Motor neuron (in vitro differentiated cells): ENCODE measurements at regions not wholly inside any gene's neighbourhood (a gene's known extent, or its start where the extent isn't known, plus 50 kb on each side); places are given as distances from the start of the nearest gene placed in this dataset.

Source experiments
- ATAC-seq, 8 experiments: fragments of 200-7000 bp; cut with Tn5 transposase; replicated peaks in 6 of 8; 2 replicates each; pipeline ENCODE4 v1.8.0; 2021; ENCODE audit warnings: mild to moderate bottlenecking in 8 of 8, moderate library complexity in 8 of 8
- H3K27ac ChIP-seq, 2 donors: fragments of 250-450 bp; sonication (Bioruptor Pico); 2 replicates each; pipeline ENCODE4 v1.9.0; 2021; ENCODE audit warnings: antibody characterized with exemption in 2 of 2, mild to moderate bottlenecking in 2 of 2, moderate library complexity in 1 of 2
- H3K4me1 ChIP-seq, 2 donors: fragments of 250-450 bp; sonication (Bioruptor Pico); replicated peaks in 1 of 2; 2 replicates each; pipeline ENCODE4 v1.6.1; 2021; ENCODE audit warnings: antibody characterized with exemption in 2 of 2, mild to moderate bottlenecking in 2 of 2, moderate library complexity in 1 of 2
- H3K4me3 ChIP-seq, 5 donors: fragments of 250-450 bp; sonication (Bioruptor Pico); 2 replicates each; pipeline ENCODE4 v1.9.0; 2021; ENCODE audit warnings: antibody characterized with exemption in 5 of 5, mild to moderate bottlenecking in 5 of 5, moderate library complexity in 4 of 5
- WGBS, 10 experiments: fragments of 450-650 bp; shearing (Covaris generic); methylation state at CpG; one replicate each; pipeline ENCODE4 v1.0.0; 2022; 5-methylcytosine and 5-hydroxymethylcytosine counted together
- in situ Hi-C, 9 experiments: fragments of 400-800 bp; cut with MboI; loops; one replicate each; pipeline ENCODE4 v1.15.0; 2021; ENCODE audit warnings: low sequenced_read_pairs in 9 of 9, low pct_unique_long_range_greater_than_20kb in 2 of 9; ENCODE audit not compliant: unreplicated experiment in 9 of 9

GRCh38 chr4:152022543-152022942 lies 261.7 kb upstream of the GATB start:
- in situ Hi-C loops, result no loop called here
- ATAC-seq, result peak in 3 of 8 experiments; percentile 9 to 74 (median 52)

DNA sequence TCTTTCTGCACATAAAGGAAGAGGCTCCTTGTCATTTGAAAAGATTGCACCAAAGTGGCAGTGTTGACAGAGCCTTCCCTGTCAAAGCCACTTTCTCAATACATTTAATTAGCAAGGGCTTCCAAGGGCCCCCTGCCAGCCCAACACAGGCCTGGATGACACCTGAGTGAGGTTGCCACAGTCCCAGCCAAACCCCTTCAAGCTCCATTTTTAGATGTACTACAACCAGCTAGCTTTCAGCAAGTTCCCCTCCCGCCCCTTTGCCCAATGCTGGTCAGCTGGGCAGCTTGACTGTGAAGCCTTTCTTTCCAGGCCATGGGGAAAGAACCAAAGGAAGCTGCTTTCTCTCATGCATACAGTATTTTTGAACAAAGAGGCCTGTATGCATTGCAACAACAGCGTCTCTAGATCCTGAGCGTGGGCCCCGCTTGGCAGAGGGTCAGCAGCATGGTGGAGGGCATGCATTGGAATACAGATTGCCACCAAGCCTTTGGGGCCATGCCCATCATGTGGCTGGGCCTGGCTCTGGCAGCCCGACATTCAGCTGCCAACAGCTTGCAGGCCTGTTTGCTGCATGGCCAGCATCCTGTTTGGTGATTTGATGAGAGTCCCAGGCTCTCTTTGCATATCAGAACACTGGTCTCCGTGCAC lies 261.1 kb upstream of the GATB start:
- 28 to 88% (median 80%) methylated on average over 1 to 4 of the region's 6 CpGs; no CpG with 5 or more reads in 5 of the 10 experiments for WGBS, 10 experiments
- no peak overlapping the region for H3K4me3 ChIP-seq
- ATAC-seq, result peak in 3 of 8 experiments; percentile 41 to 50 (median 43)
- peaks cover 0 to 8% of the 10 kb centered on the region in 2 donors for H3K4me1 ChIP-seq
- in situ Hi-C loops, result no loop called here
- no peak overlapping the region for H3K27ac ChIP-seq

More at GRCh38 chr4:152022543-152022942, 261.7 kb upstream of the GATB start:
- H3K4me3 ChIP-seq, result no peak overlapping the region
- WGBS, 10 experiments, result 42 to 100% (median 80%) methylated on average over 2 to 5 of the region's 5 CpGs; no CpG with 5 or more reads in 4 of the 10 experiments
- H3K4me1 ChIP-seq, result peaks cover 0 to 8% of the 10 kb centered on the region in 2 donors
- H3K27ac ChIP-seq, result no peak overlapping the region

DNA sequence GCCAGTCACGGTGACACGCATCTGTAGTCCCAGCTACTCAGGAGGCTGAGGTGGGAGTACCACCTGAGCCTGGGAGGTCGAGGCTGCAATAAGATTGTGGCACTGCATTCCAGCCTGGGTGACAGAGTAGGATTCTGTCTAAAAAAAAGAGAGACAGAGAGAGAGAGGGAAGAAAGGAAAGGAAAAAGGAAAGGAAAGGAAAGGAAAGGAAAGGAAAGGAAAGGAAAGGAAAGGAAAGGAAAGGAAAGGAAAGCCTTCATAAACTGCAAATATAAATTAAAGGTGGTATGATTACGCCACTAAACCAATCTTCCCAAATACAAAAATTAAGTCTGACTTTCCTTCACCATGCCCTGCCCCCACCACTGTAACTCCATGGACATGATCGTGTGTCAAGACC lies 259.3 kb upstream of the GATB start:
- no peak for ATAC-seq
- WGBS, 10 experiments, result 64 to 100% (median 83%) methylated on average over 1 to 5 of the region's 5 CpGs; no CpG with 5 or more reads in 1 of the 10 experiments
- Histone ChIP-seq H3K4me1 (peaks cover 0 to 8% of the 10 kb centered on the region in 2 donors), H3K27ac (no peak overlapping the region), H3K4me3 (no peak overlapping the region)
- in situ Hi-C loops, result no loop called here

- in situ Hi-C loops, result no loop called here
- Histone ChIP-seq H3K4me3 (no peak overlapping the region), H3K27ac (no peak overlapping the region), H3K4me1 (no peaks in the 10 kb centered on the region)
- WGBS, 10 experiments, result 93 to 100% (median 98%) methylated on average over 1 to 4 of the region's 5 CpGs; no CpG with 5 or more reads in 6 of the 10 experiments
- no peak for ATAC-seq
Observed at GRCh38 chr4:152016303-152016620, 255.5 kb upstream of the GATB start.

- in situ Hi-C loops, result no loop called here
- Histone ChIP-seq H3K27ac (no peak overlapping the region), H3K4me3 (no peak overlapping the region), H3K4me1 (peaks cover 2% of the 10 kb centered on the region in 2 donors)
- 50 to 100% (median 77%) methylated on average over 2 to 8 of the region's 11 CpGs for WGBS, 10 experiments
- ATAC-seq, result peak in 1 of 8 experiments; percentile 13
Observed at GRCh38 chr4:152015597-152016302, 254.9 kb upstream of the GATB start.

- H3K27ac ChIP-seq, result no peak overlapping the region
- H3K4me1 ChIP-seq, result peaks cover 17% of the 10 kb centered on the region in 2 donors
- in situ Hi-C loops, result no loop called here
- peak in 3 of 8 experiments; percentile 47 to 56 (median 49) for ATAC-seq
- WGBS, 10 experiments, result 20 to 60% (median 34%) methylated on average over 1 to 3 of the region's 3 CpGs; no CpG with 5 or more reads in 6 of the 10 experiments
- no peak overlapping the region for H3K4me3 ChIP-seq
Observed at GRCh38 chr4:152014280-152014679, 253.5 kb upstream of the GATB start.

GRCh38 chr4:152011469-152011868 lies 250.7 kb upstream of the GATB start:
- 57 to 100% (median 74%) methylated on average over 1 to 7 of the region's 7 CpGs; no CpG with 5 or more reads in 2 of the 10 experiments for WGBS, 10 experiments
- peaks cover 23 to 27% of the 10 kb centered on the region in 2 donors for H3K4me1 ChIP-seq
- ATAC-seq, result no peak
- in situ Hi-C loops, result no loop called here
- H3K4me3 ChIP-seq, result no peak overlapping the region
- H3K27ac ChIP-seq, result no peak overlapping the region

- Histone ChIP-seq H3K27ac (no peak overlapping the region), H3K4me1 (peaks cover 23 to 27% of the 10 kb centered on the region in 2 donors), H3K4me3 (no peak overlapping the region)
- in situ Hi-C loops, result no loop called here
- 0 to 50% (median 34%) methylated on average over 1 to 2 of the region's 2 CpGs; no CpG with 5 or more reads in 2 of the 10 experiments for WGBS, 10 experiments
- peak in 3 of 8 experiments; percentile 8 to 78 (median 30) for ATAC-seq
Observed at GRCh38 chr4:152010710-152011079, 249.9 kb upstream of the GATB start.

- Histone ChIP-seq H3K4me3 (no peak overlapping the region), H3K4me1 (peaks cover 23 to 27% of the 10 kb centered on the region in 2 donors), H3K27ac (no peak overlapping the region)
- in situ Hi-C loops, result no loop called here
- peak in 3 of 8 experiments; percentile 9 to 31 (median 9) for ATAC-seq
- 17 to 89% (median 47%) methylated on average over 1 to 8 of the region's 8 CpGs; no CpG with 5 or more reads in 1 of the 10 experiments for WGBS, 10 experiments
Observed at GRCh38 chr4:152009983-152010709, 249.3 kb upstream of the GATB start.

GRCh38 chr4:152009031-152009670 lies 248.3 kb upstream of the GATB start:
- WGBS, 10 experiments, result 0 to 79% (median 37%) methylated on average over 1 to 6 of the region's 6 CpGs; no CpG with 5 or more reads in 4 of the 10 experiments
- no peak overlapping the region for H3K4me3 ChIP-seq

DNA sequence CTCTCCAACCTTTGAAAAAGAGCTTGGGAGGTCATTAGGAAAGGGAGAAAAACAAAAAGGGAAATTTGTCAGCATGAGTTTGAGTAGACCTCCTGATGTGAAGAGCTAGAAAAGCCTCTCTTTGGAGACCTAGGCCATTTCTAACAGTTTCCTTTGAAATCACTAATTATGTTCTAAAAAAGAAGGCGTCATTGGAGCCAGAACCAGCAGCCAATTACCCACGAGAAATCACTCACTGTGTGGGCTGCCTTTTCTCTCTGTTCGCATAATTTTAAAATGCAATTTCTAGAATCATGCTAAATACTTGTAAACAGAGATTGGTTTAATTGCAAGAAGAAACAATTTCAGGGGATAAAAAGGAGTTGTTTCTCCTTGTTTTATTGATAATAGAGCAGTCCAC lies 246.3 kb upstream of the GATB start:
- H3K27ac ChIP-seq, result no peak overlapping the region
- H3K4me1 ChIP-seq, result peaks cover 23 to 27% of the 10 kb centered on the region in 2 donors
- in situ Hi-C loops, result no loop called here
- WGBS, 10 experiments, result 46 to 100% (median 81%) methylated on average over 3 of the region's 3 CpGs; no CpG with 5 or more reads in 2 of the 10 experiments
- no peak overlapping the region for H3K4me3 ChIP-seq
- no peak for ATAC-seq

More at GRCh38 chr4:152009031-152009670, 248.3 kb upstream of the GATB start:
- ATAC-seq, result peak in 4 of 8 experiments; percentile 25 to 66 (median 52)
- Histone ChIP-seq H3K4me1 (peaks cover 23 to 27% of the 10 kb centered on the region in 2 donors), H3K27ac (no peak overlapping the region)
- in situ Hi-C loops, result no loop called here

- ATAC-seq, result no peak
- in situ Hi-C loops, result no loop called here
- H3K4me3 ChIP-seq, result no peak overlapping the region
- no peak overlapping the region for H3K27ac ChIP-seq
- WGBS, 10 experiments, result 37 to 100% (median 90%) methylated on average over 1 to 7 of the region's 7 CpGs; no CpG with 5 or more reads in 1 of the 10 experiments
- peaks cover 11 to 15% of the 10 kb centered on the region in 2 donors for H3K4me1 ChIP-seq
Observed at GRCh38 chr4:152004801-152005200, 244.0 kb upstream of the GATB start.
